HG02870 (cell line): ENCODE measurements at regions not wholly inside any gene's neighbourhood (a gene's known extent, or its start where the extent isn't known, plus 50 kb on each side); places are given as distances from the start of the nearest gene placed in this dataset.
A peak's percentile ranks its signal among the peaks of the same experiment; 100 is the strongest.
"Not testable (repeated sequence)": the region's sequence is repeated elsewhere in the genome, so short reads cannot be mapped to it uniquely, and the experiment has no call there.

Source experiments
- ATAC-seq: cut with Tn5 transposase; IDR thresholded peaks from one replicate; pipeline ENCODE4 v1.9.1; 2021; ENCODE audit warnings: mild to moderate bottlenecking, moderate library complexity; ENCODE audit not compliant: unreplicated experiment

- ATAC-seq: no peak
These were observed 61.4 kb downstream of the DDX53 start for GRCh38 chrX:23061116-23061515.

DNA sequence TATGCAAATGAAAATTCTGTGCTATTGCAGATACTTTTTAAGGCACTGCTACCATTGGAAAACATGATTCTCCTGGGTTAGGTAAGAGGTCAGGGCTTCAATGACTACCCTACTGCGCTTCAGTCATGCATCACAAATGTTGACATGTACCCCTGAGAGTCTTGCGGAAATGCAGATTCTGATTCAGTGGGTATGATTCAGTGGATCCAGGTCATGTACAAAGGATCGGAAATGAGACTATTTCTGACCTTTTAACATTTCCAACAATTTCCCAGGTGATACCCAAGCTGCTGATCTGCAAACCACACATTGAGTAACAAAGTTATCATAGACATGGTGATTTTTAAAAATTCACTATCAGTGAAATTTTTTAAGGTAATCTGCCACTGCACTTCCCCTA lies 62.6 kb downstream of the DDX53 start:
- ATAC-seq: no peak

DNA sequence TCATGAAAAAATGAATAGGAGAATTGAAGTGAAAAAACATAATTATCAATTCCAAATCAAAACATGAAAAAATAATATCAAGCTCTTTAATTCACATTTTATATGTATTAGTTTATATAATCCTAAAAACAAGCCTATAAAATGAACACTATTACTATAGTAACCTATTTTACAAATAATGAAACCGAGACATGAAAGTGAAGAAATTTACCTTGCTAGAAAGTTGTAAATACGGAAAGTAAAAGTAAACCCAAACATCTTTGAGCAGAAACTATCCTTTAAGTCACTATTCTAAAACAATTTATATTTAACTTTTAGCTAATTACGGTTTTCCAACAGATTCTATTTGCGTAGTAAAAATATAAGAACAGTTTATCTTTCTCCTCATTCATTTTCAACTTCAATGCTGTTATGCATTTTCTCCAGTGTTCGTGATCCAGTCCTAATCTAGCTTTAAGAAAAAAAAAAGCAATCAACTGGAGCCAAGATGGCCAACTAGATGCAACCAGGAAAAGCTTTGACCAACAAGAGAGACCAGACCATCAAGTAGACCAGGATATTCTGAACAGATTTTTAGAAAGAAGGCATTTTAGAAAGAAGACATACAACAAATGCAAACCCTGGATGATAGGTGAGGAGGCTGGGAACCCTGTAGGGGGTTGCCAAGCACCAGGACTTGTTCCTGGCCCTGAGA lies 67.0 kb downstream of the DDX53 start:
- peak; percentile 90 for ATAC-seq

DNA sequence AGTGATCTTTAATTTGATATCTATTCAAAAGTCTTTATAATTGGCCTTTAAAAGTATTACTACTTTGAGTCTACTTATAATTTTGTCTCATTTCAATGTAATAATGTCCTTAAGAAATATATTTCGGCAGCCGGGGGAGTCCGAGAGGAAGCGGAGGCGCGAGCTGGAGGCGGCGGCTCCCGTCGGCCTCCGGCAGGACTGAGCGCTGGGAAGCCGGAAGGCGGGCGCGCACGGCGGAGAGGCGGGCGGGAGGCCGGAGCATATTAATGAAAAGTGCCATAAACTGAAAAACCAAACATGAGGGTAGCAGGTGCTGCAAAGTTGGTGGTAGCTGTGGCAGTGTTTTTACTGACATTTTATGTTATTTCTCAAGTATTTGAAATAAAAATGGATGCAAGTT lies 75.7 kb downstream of the DDX53 start:
- not testable (repeated sequence) for ATAC-seq

- no peak for ATAC-seq
These were observed 79.6 kb downstream of the DDX53 start for GRCh38 chrX:23079347-23079746.

DNA sequence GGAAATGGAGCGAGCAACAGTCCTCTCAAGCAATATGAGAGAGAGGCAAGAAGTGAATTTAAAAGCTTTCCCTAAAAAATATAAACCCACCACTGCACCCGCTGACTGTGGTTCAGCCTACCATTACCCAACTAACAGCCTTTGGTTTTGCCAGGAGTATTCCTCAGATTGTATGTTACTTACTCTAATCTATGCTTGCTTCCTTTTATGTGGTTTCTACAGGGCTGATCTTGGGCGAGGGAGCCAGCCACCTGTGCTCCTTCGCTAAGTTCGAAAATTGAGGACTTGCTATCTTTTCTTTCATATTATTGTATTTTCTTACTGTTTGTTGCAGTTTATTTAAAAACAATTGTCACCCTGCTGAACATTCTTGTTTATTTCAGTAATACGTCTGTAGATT lies 101.1 kb downstream of the DDX53 start:
- no peak for ATAC-seq

- no peak for ATAC-seq
These were observed 103.8 kb downstream of the DDX53 start for GRCh38 chrX:23103546-23103945.

DNA sequence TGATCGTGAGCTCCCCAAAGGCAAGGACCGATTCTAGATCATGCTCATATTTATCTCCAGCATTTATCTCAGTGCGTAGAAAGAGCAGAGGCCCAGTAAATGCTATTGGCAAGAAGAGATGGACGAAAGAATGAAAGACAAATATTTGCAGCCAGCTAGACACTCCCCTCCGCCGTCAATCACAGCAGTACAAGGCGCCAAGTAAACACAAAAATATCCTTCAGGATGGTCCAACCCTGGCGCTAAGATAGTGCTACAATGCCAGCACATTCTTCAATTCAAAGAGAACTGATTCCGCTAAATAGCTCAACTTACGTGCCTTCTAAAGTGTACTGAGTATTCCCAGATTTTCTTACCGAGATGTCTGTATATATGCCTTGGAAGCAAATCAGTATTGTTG lies 114.5 kb downstream of the DDX53 start:
- no peak for ATAC-seq

DNA sequence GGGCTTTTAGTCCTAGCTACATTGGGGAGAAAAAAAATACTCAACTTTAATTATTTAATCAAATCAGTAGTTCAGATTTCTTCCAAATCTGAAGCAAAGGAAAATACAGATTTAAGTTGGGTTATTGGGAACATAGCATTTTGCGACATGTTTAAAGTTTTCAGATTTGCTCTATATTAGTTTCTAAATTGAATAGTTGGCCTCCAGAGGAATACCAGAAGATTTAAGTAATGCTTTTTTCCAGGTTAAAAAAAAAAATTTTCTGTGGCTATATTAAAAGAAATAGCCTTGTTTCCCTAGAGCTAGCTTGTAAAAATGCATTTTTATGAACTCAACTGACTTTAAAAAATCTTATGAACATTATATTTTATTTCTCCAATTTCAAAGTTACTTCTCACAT lies 115.9 kb downstream of the DDX53 start:
- ATAC-seq: no peak

DNA sequence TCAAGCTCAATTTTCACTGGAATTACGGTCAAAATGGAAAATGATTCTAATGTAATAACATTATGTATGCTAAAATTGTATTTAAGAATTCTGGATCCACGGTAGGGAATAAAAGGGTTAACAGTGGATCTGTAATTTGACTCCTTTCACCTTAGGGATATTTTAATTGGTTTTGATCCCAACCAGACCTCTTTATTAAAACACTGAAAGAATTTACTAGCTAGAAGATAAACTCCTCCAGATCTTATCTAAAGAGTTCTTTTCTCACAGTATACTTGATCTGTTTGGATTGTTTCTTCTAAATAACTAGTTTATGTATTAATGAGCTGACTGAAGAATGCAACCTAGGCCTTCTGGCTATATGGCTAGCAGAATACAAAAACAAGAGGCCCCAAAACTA lies 118.4 kb downstream of the DDX53 start:
- ATAC-seq: no peak

- no peak for ATAC-seq
These were observed 119.2 kb downstream of the DDX53 start for GRCh38 chrX:23118890-23119527.

GRCh38 chrX:23127586-23127985 lies 127.8 kb downstream of the DDX53 start:
- no peak for ATAC-seq

GRCh38 chrX:23133551-23133950 lies 133.8 kb downstream of the DDX53 start:
- ATAC-seq: no peak

DNA sequence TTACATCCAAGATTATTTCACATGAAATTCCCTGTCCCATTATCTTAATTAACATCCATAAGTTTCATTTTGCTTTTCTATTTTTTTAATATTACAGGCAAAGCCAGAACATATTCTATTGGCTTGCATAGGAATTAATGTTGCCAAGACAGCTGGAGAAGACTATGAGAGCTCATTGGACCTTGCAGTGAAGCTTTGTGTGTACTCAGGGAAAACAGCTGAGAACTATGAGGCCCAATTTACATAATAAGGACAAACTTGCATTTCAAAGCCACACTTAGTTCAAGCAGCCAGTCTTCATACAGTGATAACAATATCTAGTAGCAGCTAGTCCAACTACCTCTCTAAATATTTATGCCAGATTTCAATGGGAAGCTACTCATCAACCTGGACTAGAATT lies 134.4 kb downstream of the DDX53 start:
- ATAC-seq: no peak

DNA sequence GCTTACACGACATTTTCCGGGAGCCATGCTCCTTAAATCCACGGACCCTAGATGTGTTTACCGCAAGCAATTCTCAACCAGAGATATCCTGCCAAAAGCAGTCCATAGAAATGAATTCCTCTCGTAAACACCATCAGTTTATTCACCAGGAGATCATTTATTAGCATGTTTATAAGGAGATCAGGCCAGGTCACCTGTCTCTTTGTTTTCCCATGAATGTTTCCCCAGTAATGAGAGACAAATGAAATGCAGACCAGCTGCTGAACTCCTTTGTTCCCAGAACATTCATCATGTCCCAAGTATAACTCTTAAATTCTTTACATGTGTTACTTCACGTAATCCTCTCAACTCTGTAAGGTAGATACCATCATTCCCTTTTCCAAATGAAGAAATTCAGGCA lies 137.1 kb downstream of the DDX53 start:
- no peak for ATAC-seq

GRCh38 chrX:23168291-23168690 lies 166.4 kb upstream of the PTCHD1 start:
- ATAC-seq: no peak

- peak; percentile 92 for ATAC-seq
These were observed 148.7 kb upstream of the PTCHD1 start for GRCh38 chrX:23185951-23186350.

GRCh38 chrX:23187819-23188218 lies 146.8 kb upstream of the PTCHD1 start:
- no peak for ATAC-seq

- ATAC-seq: no peak
These were observed 139.6 kb upstream of the PTCHD1 start for GRCh38 chrX:23194885-23195554.

DNA sequence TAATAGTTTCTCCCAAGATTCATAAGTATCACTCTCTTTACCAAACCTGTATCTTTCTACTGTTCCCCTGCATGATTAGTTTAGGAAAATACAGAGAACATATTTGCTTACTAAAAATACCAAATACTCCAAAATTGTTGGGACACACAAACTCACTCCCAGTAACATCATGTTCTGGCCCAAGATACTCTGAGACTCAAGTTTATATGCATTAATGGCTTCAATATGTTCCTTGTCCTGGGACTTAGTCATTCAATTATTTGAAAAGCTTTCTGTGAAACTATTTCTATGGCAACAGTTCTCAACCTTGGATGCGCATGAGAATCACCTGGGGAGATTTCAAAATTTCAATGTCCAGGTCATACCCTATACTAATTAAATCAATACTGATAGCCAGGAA lies 138.9 kb upstream of the PTCHD1 start:
- ATAC-seq: no peak

DNA sequence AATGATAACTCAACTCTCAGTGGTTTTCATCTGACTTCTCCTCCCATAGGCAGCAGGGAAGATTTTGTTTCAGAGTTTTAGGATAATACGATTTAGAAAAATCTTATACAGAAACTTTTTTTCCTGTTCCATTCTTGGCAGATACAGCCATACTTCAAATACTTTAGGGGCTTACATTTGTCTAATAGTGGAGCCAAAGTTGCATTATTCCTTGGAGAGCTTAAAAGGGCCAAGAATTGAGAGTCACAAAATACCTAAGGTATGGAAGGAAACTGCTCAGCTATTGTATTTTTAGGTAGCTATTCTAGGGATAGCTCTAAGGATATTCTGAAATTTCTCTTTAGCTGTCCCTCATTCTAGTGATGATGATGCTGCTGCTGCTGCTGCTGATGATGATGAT lies 132.9 kb upstream of the PTCHD1 start:
- ATAC-seq: no peak

DNA sequence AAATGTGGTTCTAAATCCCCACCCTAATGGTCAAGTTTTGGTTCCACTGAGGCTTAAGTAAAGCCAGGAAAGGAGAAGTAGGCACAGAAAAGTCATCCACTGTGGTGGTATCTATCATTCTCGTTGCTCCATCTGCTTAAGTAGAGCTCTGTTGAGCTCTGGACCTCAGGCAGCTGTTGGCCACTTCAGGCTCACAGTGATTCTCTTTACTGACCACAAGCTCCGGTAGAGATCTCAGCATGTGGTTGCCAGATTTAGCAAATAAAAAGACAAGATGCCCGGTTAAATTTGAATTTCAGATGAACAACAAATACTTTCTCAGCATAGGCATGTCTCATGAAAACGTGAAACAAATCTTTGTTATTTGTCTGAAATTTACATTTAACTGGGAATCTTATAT lies 132.3 kb upstream of the PTCHD1 start:
- no peak for ATAC-seq
